ENCODE measurements at regions not wholly inside any gene's neighbourhood (a gene's known extent, or its start where the extent isn't known, plus 50 kb on each side); places are given as distances from the start of the nearest gene placed in this dataset.
A peak's percentile ranks its signal among the peaks of the same experiment; 100 is the strongest.

GRCh38 chr16:5595849-5596248 is 498.3 kb upstream of the EEF2KMT start:
- no peak for DNase-seq (ENCODE audit: low read depth)

GRCh38 chr16:5590416-5590815 is 492.8 kb upstream of the EEF2KMT start:
- DNase-seq (ENCODE audit: low read depth) = no peak

GRCh38 chr16:5589812-5590373 is 492.3 kb upstream of the EEF2KMT start:
- no peak for DNase-seq (ENCODE audit: low read depth)

GRCh38 chr16:5584109-5584508 is 486.5 kb upstream of the EEF2KMT start:
- DNase-seq (ENCODE audit: low read depth) = no peak

GRCh38 chr16:5582529-5582928 is 484.9 kb upstream of the EEF2KMT start:
- DNase-seq (ENCODE audit: low read depth) = no peak

- no peak for DNase-seq (ENCODE audit: low read depth)
Observed at GRCh38 chr16:5581908-5582307, 484.3 kb upstream of the EEF2KMT start.

GRCh38 chr16:5581428-5581827 is 483.8 kb upstream of the EEF2KMT start:
- no peak for DNase-seq (ENCODE audit: low read depth)

- DNase-seq (ENCODE audit: low read depth) = no peak
Observed at GRCh38 chr16:5580772-5581171, 483.2 kb upstream of the EEF2KMT start.

- no peak for DNase-seq (ENCODE audit: low read depth)
Observed at GRCh38 chr16:5580296-5580695, 482.7 kb upstream of the EEF2KMT start.

GRCh38 chr16:5578980-5579379 is 481.4 kb upstream of the EEF2KMT start:
- DNase-seq (ENCODE audit: low read depth) = no peak

- no peak for DNase-seq (ENCODE audit: low read depth)
Observed at GRCh38 chr16:5577463-5577862, 479.9 kb upstream of the EEF2KMT start.

- DNase-seq (ENCODE audit: low read depth) = no peak
Observed at GRCh38 chr16:5575646-5576245, 478.2 kb upstream of the EEF2KMT start.

GRCh38 chr16:5575121-5575520 is 477.5 kb upstream of the EEF2KMT start:
- no peak for DNase-seq (ENCODE audit: low read depth)

- DNase-seq (ENCODE audit: low read depth) = no peak
Observed at GRCh38 chr16:5572056-5572455, 474.5 kb upstream of the EEF2KMT start.

- no peak for DNase-seq (ENCODE audit: low read depth)
Observed at GRCh38 chr16:5571446-5571845, 473.9 kb upstream of the EEF2KMT start.

- DNase-seq (ENCODE audit: low read depth) = no peak
Observed at GRCh38 chr16:5561800-5562199, 464.2 kb upstream of the EEF2KMT start.

GRCh38 chr16:5560084-5560483 is 462.5 kb upstream of the EEF2KMT start:
- no peak for DNase-seq (ENCODE audit: low read depth)

GRCh38 chr16:5557966-5558365 is 460.4 kb upstream of the EEF2KMT start:
- no peak for DNase-seq (ENCODE audit: low read depth)

GRCh38 chr16:5557448-5557847 is 459.9 kb upstream of the EEF2KMT start:
- no peak for DNase-seq (ENCODE audit: low read depth)

GRCh38 chr16:5556158-5556810 is 458.7 kb upstream of the EEF2KMT start:
- DNase-seq (ENCODE audit: low read depth) = no peak

GRCh38 chr16:5551909-5552308 is 454.3 kb upstream of the EEF2KMT start:
- DNase-seq (ENCODE audit: low read depth) = peak; percentile 19

- DNase-seq (ENCODE audit: low read depth) = peak; percentile 17
Observed at GRCh38 chr16:5549802-5550201, 452.2 kb upstream of the EEF2KMT start.

- no peak for DNase-seq (ENCODE audit: low read depth)
Observed at GRCh38 chr16:5541356-5541755, 443.8 kb upstream of the EEF2KMT start.

- no peak for DNase-seq (ENCODE audit: low read depth)
Observed at GRCh38 chr16:5537347-5537746, 439.8 kb upstream of the EEF2KMT start.

Measured in non-pigmented ciliary epithelial cell (primary cell).